K562 (cell line): ENCODE measurements at regions not wholly inside any gene's neighbourhood (a gene's known extent, or its start where the extent isn't known, plus 50 kb on each side); places are given as distances from the start of the nearest gene placed in this dataset.

Source experiments
- BDP1 ChIP-seq: IDR thresholded peaks from 3 replicates; pipeline ENCODE4 v1.6.1; 2011; ENCODE audit not compliant: insufficient read length, insufficient read depth
- CBX3 ChIP-seq, 2 experiments: IDR thresholded peaks; 1 replicate in 1 of 2; 2 replicates in 1 of 2; pipeline ENCODE4 v1.6.1; 2012; ENCODE audit warnings: inconsistent platforms in 2 of 2, low read length in 2 of 2, borderline replicate concordance in 1 of 2, control low read depth in 1 of 2
- JUN ChIP-seq, 2 experiments: sonication (generic) in 1 of 2; formaldehyde crosslinking in 1 of 2; IDR thresholded peaks; 2 replicates each; pipeline versions ENCODE4 v1.6.1 to v1.8.0; 2012 to 2022; ENCODE audit warnings: borderline replicate concordance in 2 of 2, mild to moderate bottlenecking in 2 of 2, improper control_type of control experiment in 1 of 2, low read depth in 1 of 2, low read length in 1 of 2, missing genetic modification reagents in 1 of 2
- NCOA2 ChIP-seq, 2 experiments: fragments of 450-650 bp; IDR thresholded peaks; 2 replicates each; pipeline ENCODE4 v1.6.1; 2018; ENCODE audit warnings: mild to moderate bottlenecking in 2 of 2, moderate library complexity in 1 of 2; ENCODE audit not compliant: partially characterized antibody in 2 of 2
- SMARCA4 ChIP-seq: fragments of 450-650 bp; IDR thresholded peaks from 2 replicates; pipeline ENCODE4 v1.6.1; 2016
- SMARCA5 ChIP-seq: fragments of 450-650 bp; IDR thresholded peaks from 2 replicates; pipeline ENCODE4 v1.6.1; 2016
- ZBTB1 ChIP-seq: sonication (generic); formaldehyde crosslinking; IDR thresholded peaks from 2 replicates; pipeline ENCODE4 v1.8.1; 2023; ENCODE audit warnings: missing genetic modification reagents, low read depth, mild to moderate bottlenecking, borderline replicate concordance
- ZKSCAN3 ChIP-seq: fragments of 250-450 bp; sonication (Bioruptor Pico); IDR thresholded peaks from 2 replicates; pipeline ENCODE4 v1.4.0; 2020
- ZNF12 ChIP-seq: sonication (generic); formaldehyde crosslinking; IDR thresholded peaks from 2 replicates; pipeline ENCODE4 v1.4.0; 2020; ENCODE audit warnings: mild to moderate bottlenecking, missing genetic modification reagents
- ZNF212 ChIP-seq: fragments of 450-650 bp; formaldehyde crosslinking; IDR thresholded peaks from 2 replicates; pipeline ENCODE4 v1.4.0; 2020; ENCODE audit warnings: mild to moderate bottlenecking
- ZNF436 ChIP-seq: fragments of 250-450, 450-650 bp; sonication (Bioruptor Pico); formaldehyde crosslinking; IDR thresholded peaks from 2 replicates; pipeline ENCODE4 v1.7.0; 2020; ENCODE audit warnings: mild to moderate bottlenecking
- ZNF77 ChIP-seq: fragments of 250-450 bp; sonication (Bioruptor Pico); IDR thresholded peaks from 2 replicates; pipeline ENCODE4 v1.5.0; 2020
- TF ChIP-seq, protein P1 (sequence below), 2 experiments: fragments of 450-650 bp; formaldehyde crosslinking in 1 of 2; IDR thresholded peaks; 2 replicates each; pipeline versions ENCODE4 v1.4.0 to v1.6.1; 2014 to 2020; ENCODE audit warnings: mild to moderate bottlenecking in 2 of 2, borderline replicate concordance in 1 of 2, low read depth in 1 of 2
- TF ChIP-seq, protein P2 (sequence below): fragments of 250-450 bp; sonication (Bioruptor Pico); IDR thresholded peaks from 2 replicates; pipeline ENCODE4 v1.8.0; 2022; ENCODE audit warnings: moderate library complexity, mild to moderate bottlenecking, inconsistent platforms
- TF ChIP-seq, protein P3 (sequence below): fragments of 200-400 bp; formaldehyde crosslinking; IDR thresholded peaks from 2 replicates; pipeline ENCODE4 v1.6.1; 2017; ENCODE audit warnings: mild to moderate bottlenecking, low read depth, low read length, moderate library complexity

DNA sequence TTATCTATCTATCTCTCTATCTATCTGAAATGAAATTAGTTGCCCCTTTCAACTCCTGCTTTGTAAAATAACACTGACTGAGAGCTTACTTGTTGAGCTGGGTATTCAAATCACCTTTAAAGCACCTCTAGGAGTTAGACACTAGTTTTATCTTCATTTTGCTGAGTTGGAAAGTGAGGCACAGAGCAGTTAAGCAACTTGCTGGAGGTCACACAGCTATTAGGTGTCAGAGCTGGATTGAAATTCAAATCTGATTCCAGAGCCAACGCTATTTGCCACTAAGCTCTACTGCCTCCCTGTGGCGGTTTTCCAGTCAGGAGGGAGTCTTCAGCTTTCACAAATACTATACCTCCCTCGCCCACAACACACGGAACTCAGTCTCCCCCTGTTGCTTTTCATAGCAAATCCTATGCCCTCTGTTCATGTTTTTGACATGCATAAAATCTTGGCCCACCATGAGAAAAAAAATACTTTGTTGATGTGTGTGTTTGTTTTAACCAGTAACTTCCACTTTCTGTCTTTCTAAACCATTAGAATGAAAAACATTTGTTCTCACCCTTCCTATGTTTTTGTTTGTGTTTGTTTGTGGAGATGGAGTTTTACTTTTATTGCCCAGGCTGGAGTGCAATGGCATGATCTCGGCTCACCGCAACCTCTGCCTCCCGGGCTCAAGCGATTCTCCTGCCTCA lies 74.8 kb upstream of the SMURF2 start (continued):
- TF ChIP-seq, protein P1, sequence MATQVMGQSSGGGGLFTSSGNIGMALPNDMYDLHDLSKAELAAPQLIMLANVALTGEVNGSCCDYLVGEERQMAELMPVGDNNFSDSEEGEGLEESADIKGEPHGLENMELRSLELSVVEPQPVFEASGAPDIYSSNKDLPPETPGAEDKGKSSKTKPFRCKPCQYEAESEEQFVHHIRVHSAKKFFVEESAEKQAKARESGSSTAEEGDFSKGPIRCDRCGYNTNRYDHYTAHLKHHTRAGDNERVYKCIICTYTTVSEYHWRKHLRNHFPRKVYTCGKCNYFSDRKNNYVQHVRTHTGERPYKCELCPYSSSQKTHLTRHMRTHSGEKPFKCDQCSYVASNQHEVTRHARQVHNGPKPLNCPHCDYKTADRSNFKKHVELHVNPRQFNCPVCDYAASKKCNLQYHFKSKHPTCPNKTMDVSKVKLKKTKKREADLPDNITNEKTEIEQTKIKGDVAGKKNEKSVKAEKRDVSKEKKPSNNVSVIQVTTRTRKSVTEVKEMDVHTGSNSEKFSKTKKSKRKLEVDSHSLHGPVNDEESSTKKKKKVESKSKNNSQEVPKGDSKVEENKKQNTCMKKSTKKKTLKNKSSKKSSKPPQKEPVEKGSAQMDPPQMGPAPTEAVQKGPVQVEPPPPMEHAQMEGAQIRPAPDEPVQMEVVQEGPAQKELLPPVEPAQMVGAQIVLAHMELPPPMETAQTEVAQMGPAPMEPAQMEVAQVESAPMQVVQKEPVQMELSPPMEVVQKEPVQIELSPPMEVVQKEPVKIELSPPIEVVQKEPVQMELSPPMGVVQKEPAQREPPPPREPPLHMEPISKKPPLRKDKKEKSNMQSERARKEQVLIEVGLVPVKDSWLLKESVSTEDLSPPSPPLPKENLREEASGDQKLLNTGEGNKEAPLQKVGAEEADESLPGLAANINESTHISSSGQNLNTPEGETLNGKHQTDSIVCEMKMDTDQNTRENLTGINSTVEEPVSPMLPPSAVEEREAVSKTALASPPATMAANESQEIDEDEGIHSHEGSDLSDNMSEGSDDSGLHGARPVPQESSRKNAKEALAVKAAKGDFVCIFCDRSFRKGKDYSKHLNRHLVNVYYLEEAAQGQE (IDR thresholded peaks at IDR 0.05; ENCODE audit: borderline replicate concordance) = peak; percentile 64; the same call in 1 of the 2 replicates
- TF ChIP-seq, protein P1 (CRISPR knock-in tag; IDR thresholded peaks at IDR 0.05; ENCODE audit: low read depth) = no peak
- TF ChIP-seq ZKSCAN3 (no peak), ZNF12 (CRISPR knock-in tag) (no peak), CBX3 (IDR thresholded peaks at IDR 0.05; ENCODE audit: borderline replicate concordance in 1 of 2, low read length in 2 of 2) (0 out of 3 replicates have a peak, but pooled peaks of 1 of the 2 experiments have one; percentile 44), ZNF212 (CRISPR knock-in tag) (no peak), BDP1 (no peak), ZNF77 (no peak), SMARCA4 (no peak), ZNF436 (CRISPR knock-in tag) (no peak), ZBTB1 (CRISPR knock-in tag) (no peak), NCOA2 (IDR thresholded peaks at IDR 0.05; ENCODE audit: partially characterized antibody in 2 of 2) (no peak), JUN (IDR thresholded peaks at IDR 0.05; ENCODE audit: borderline replicate concordance, low read depth, low read length) (no peak), JUN (CRISPR knock-in tag; IDR thresholded peaks at IDR 0.05; ENCODE audit: borderline replicate concordance) (no peak), SMARCA5 (peak; percentile 92)
- TF ChIP-seq, protein P2, sequence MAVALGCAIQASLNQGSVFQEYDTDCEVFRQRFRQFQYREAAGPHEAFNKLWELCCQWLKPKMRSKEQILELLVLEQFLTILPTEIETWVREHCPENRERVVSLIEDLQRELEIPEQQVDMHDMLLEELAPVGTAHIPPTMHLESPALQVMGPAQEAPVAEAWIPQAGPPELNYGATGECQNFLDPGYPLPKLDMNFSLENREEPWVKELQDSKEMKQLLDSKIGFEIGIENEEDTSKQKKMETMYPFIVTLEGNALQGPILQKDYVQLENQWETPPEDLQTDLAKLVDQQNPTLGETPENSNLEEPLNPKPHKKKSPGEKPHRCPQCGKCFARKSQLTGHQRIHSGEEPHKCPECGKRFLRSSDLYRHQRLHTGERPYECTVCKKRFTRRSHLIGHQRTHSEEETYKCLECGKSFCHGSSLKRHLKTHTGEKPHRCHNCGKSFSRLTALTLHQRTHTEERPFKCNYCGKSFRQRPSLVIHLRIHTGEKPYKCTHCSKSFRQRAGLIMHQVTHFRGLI (CRISPR knock-in tag) = no peak
- TF ChIP-seq, protein P3, sequence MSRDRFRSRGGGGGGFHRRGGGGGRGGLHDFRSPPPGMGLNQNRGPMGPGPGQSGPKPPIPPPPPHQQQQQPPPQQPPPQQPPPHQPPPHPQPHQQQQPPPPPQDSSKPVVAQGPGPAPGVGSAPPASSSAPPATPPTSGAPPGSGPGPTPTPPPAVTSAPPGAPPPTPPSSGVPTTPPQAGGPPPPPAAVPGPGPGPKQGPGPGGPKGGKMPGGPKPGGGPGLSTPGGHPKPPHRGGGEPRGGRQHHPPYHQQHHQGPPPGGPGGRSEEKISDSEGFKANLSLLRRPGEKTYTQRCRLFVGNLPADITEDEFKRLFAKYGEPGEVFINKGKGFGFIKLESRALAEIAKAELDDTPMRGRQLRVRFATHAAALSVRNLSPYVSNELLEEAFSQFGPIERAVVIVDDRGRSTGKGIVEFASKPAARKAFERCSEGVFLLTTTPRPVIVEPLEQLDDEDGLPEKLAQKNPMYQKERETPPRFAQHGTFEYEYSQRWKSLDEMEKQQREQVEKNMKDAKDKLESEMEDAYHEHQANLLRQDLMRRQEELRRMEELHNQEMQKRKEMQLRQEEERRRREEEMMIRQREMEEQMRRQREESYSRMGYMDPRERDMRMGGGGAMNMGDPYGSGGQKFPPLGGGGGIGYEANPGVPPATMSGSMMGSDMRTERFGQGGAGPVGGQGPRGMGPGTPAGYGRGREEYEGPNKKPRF = no peak
